ENCODE measurements at regions not wholly inside any gene's neighbourhood (a gene's known extent, or its start where the extent isn't known, plus 50 kb on each side); places are given as distances from the start of the nearest gene placed in this dataset.

GRCh38 chr2:150162241-150162942, 325.1 kb downstream of the RND3 start:
- DNase-seq (ENCODE audit: low spot score): no peak

GRCh38 chr2:150160058-150160457, 327.4 kb downstream of the RND3 start:
- DNase-seq (ENCODE audit: low spot score): no peak

- no peak for DNase-seq (ENCODE audit: low spot score)
These were observed 328.2 kb downstream of the RND3 start for GRCh38 chr2:150159300-150159699.

- no peak for DNase-seq (ENCODE audit: low spot score)
These were observed 330.6 kb downstream of the RND3 start for GRCh38 chr2:150156876-150157275.

GRCh38 chr2:150156415-150156814, 331.1 kb downstream of the RND3 start:
- DNase-seq (ENCODE audit: low spot score): no peak

- no peak for DNase-seq (ENCODE audit: low spot score)
These were observed 333.1 kb downstream of the RND3 start for GRCh38 chr2:150154308-150154797.

GRCh38 chr2:150153646-150154307, 333.7 kb downstream of the RND3 start:
- no peak for DNase-seq (ENCODE audit: low spot score)

- DNase-seq (ENCODE audit: low spot score): no peak
These were observed 335.2 kb downstream of the RND3 start for GRCh38 chr2:150152230-150152629.

GRCh38 chr2:150150144-150150543, 337.3 kb downstream of the RND3 start:
- no peak for DNase-seq (ENCODE audit: low spot score)

- DNase-seq (ENCODE audit: low spot score): no peak
These were observed 339.4 kb downstream of the RND3 start for GRCh38 chr2:150147889-150148683.

GRCh38 chr2:150146879-150147278, 340.6 kb downstream of the RND3 start:
- no peak for DNase-seq (ENCODE audit: low spot score)

- no peak for DNase-seq (ENCODE audit: low spot score)
These were observed 342.2 kb downstream of the RND3 start for GRCh38 chr2:150145299-150145692.

- no peak for DNase-seq (ENCODE audit: low spot score)
These were observed 342.7 kb downstream of the RND3 start for GRCh38 chr2:150144546-150145298.

GRCh38 chr2:150143087-150143536, 344.4 kb downstream of the RND3 start:
- no peak for DNase-seq (ENCODE audit: low spot score)

- no peak for DNase-seq (ENCODE audit: low spot score)
These were observed 344.9 kb downstream of the RND3 start for GRCh38 chr2:150142561-150142960.

- no peak for DNase-seq (ENCODE audit: low spot score)
These were observed 346.1 kb downstream of the RND3 start for GRCh38 chr2:150141226-150142001.

- no peak for DNase-seq (ENCODE audit: low spot score)
These were observed 346.7 kb downstream of the RND3 start for GRCh38 chr2:150140777-150141176.

GRCh38 chr2:150138587-150138986, 348.9 kb downstream of the RND3 start:
- DNase-seq (ENCODE audit: low spot score): no peak

GRCh38 chr2:150137338-150138069, 350.0 kb downstream of the RND3 start:
- DNase-seq (ENCODE audit: low spot score): no peak

GRCh38 chr2:150136893-150137292, 350.6 kb downstream of the RND3 start:
- DNase-seq (ENCODE audit: low spot score): no peak
